Calu3 (cell line): ENCODE measurements at regions not wholly inside any gene's neighbourhood (a gene's known extent, or its start where the extent isn't known, plus 50 kb on each side); places are given as distances from the start of the nearest gene placed in this dataset.

Experiments used
- BruUV-seq: library from RNA; stranded (reverse); fragments of 400-500 nt; replicated peaks from 2 replicates; lab custom pipeline; 2021; lab: Mats Ljungman, UMichigan
- CTCF ChIA-PET: fragments of 300-600 bp; sonication (Branson Sonifier 250); formaldehyde crosslinking; loops from one replicate; lab custom pipeline; 2022; ENCODE audit warnings: antibody characterized with exemption; lab: Charles Lee
- DNase-seq: peaks from one replicate; pipeline ENCODE4 v3.0.0; 2022
- H3K27ac Mint-ChIP-seq: one replicate; pipeline ENCODE4 v1.8.0; 2022; ENCODE audit warnings: mixed read lengths; ENCODE audit not compliant: unreplicated experiment
- H3K27me3 Mint-ChIP-seq: one replicate; pipeline ENCODE4 v1.8.0; 2022; ENCODE audit warnings: mixed read lengths; ENCODE audit not compliant: unreplicated experiment
- H3K36me3 Mint-ChIP-seq: one replicate; pipeline ENCODE4 v1.8.0; 2022; ENCODE audit warnings: mild to moderate bottlenecking, moderate library complexity, mixed read lengths; ENCODE audit not compliant: insufficient read depth, unreplicated experiment
- H3K4me1 Mint-ChIP-seq: one replicate; pipeline ENCODE4 v1.8.0; 2022; ENCODE audit warnings: mild to moderate bottlenecking, low read depth, mixed read lengths; ENCODE audit not compliant: unreplicated experiment
- H3K4me3 Mint-ChIP-seq: one replicate; pipeline ENCODE4 v1.8.0; 2022; ENCODE audit warnings: mild to moderate bottlenecking, low read depth, moderate library complexity, mixed read lengths; ENCODE audit not compliant: unreplicated experiment
- H3K9me3 Mint-ChIP-seq: one replicate; pipeline ENCODE4 v1.8.0; 2022; ENCODE audit warnings: low read depth, mixed read lengths; ENCODE audit not compliant: unreplicated experiment
- CTCF ChIP-seq: fragments of 200-600 bp; IDR thresholded peaks from one replicate; pipeline ENCODE4 v1.8.0; 2022; ENCODE audit warnings: antibody characterized with exemption; ENCODE audit not compliant: unreplicated experiment
- intact Hi-C: fragments of 100-400 bp; cut with micrococcal nuclease; formaldehyde crosslinking; loops from one replicate; pipeline ENCODE4 v1.10.0; 2022; ENCODE audit not compliant: unreplicated experiment

- intact Hi-C loops = no loop called here
- H3K36me3 Mint-ChIP-seq = no peaks in the 10 kb centered on the region
- H3K27ac Mint-ChIP-seq = no peak overlapping the region
- CTCF ChIA-PET = no interaction called here
- TF ChIP-seq CTCF = no peak
- no peaks in the 10 kb centered on the region for H3K4me1 Mint-ChIP-seq
- no peak for DNase-seq
- no peak overlapping the region for H3K4me3 Mint-ChIP-seq
- H3K9me3 Mint-ChIP-seq = peaks cover 4% of the 10 kb centered on the region
- BruUV-seq = no TSS peak
- no peaks in the 10 kb centered on the region for H3K27me3 Mint-ChIP-seq
These were observed 204.2 kb upstream of the ARGLU1 start for GRCh38 chr13:106772006-106772601.

DNA sequence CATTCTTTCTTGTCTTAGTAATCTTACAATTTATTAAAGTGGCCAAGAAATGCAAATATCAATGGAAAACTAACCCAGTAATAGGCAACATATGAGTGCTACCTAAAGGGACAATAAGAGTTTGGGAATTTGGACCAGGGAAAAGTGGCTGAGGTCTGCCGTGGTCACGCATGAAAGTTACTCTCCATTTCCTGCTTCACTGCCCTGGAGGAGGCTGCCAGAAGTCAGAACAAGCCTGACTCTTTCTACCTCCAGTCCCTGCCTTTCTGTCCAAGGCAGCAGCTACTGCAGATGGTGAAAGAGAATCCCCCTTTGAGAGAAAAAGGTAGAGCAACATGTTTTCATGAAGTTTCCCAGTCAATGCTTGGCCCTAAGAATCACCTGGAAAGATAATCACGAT lies 201.1 kb upstream of the ARGLU1 start:
- DNase-seq = no peak
- no peaks in the 10 kb centered on the region for H3K36me3 Mint-ChIP-seq
- BruUV-seq = no TSS peak
- H3K9me3 Mint-ChIP-seq = no peaks in the 10 kb centered on the region
- H3K4me3 Mint-ChIP-seq = no peak overlapping the region
- TF ChIP-seq CTCF = no peak
- no peaks in the 10 kb centered on the region for H3K27me3 Mint-ChIP-seq
- CTCF ChIA-PET = no interaction called here
- intact Hi-C loops = no loop called here
- H3K27ac Mint-ChIP-seq = no peak overlapping the region
- no peaks in the 10 kb centered on the region for H3K4me1 Mint-ChIP-seq

- TF ChIP-seq CTCF = no peak
- Mint-ChIP-seq H3K27me3 (no peaks in the 10 kb centered on the region), H3K9me3 (no peaks in the 10 kb centered on the region), H3K4me1 (no peaks in the 10 kb centered on the region), H3K36me3 (no peaks in the 10 kb centered on the region), H3K27ac (no peak overlapping the region), H3K4me3 (no peak overlapping the region)
- intact Hi-C loops = no loop called here
- no TSS peak for BruUV-seq
- no peak for DNase-seq
- CTCF ChIA-PET = no interaction called here
These were observed 194.8 kb upstream of the ARGLU1 start for GRCh38 chr13:106762708-106763107.

DNA sequence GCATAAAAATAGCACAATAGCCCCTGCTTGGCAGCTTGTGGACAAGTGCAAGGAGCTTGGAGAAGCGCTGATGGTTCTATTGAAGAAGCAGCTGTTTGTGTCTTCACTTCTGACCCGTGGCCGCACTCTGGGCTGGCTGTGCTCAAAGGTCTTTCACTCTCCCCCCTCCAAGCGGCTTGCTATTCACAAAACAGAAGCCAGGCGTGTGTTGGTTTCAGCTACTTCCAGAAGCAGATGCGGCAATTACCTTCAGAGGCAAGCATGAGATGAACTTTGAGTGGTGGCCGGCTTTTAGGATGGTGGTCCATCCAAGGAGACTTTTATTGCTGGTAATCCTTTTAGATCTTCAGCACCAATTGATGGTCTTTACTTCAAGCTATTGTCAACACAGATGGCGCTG lies 188.5 kb upstream of the ARGLU1 start:
- CTCF ChIA-PET = no interaction called here
- Mint-ChIP-seq H3K4me1 (no peaks in the 10 kb centered on the region), H3K27ac (no peak overlapping the region), H3K4me3 (no peak overlapping the region), H3K36me3 (no peaks in the 10 kb centered on the region), H3K27me3 (no peaks in the 10 kb centered on the region), H3K9me3 (peaks cover 5% of the 10 kb centered on the region)
- no TSS peak for BruUV-seq
- DNase-seq = no peak
- intact Hi-C loops = no loop called here
- TF ChIP-seq CTCF = no peak
